Cerebellar cortex (tissue), 1 donor: ENCODE measurements at regions not wholly inside any gene's neighbourhood (a gene's known extent, or its start where the extent isn't known, plus 50 kb on each side); places are given as distances from the start of the nearest gene placed in this dataset.

ENCODE experiments used
- DNase-seq: peaks from one replicate; pipeline ENCODE4 v3.0.0-alpha.2; 2015; ENCODE audit warnings: low spot score

DNA sequence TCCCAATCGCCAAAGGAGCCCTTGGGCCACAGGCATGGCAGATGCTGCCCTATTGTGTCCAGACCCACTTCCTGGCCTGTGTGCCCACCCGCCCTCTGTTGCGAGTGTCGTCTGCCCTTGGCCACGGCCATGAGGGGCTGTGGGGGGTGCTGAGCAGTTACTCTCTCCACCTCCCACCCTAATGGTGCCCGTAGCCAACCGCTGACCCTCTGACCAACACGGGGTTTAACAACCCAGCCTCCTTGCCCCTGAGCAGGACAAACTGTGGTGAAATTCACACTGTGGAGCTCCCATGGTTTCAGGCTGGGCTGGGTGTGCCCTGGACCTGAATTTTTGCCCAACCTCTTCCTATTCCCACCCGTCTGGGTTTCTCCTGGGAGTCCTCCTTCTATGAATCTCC lies 145.7 kb upstream of the HDAC4 start:
- no peak for DNase-seq

DNA sequence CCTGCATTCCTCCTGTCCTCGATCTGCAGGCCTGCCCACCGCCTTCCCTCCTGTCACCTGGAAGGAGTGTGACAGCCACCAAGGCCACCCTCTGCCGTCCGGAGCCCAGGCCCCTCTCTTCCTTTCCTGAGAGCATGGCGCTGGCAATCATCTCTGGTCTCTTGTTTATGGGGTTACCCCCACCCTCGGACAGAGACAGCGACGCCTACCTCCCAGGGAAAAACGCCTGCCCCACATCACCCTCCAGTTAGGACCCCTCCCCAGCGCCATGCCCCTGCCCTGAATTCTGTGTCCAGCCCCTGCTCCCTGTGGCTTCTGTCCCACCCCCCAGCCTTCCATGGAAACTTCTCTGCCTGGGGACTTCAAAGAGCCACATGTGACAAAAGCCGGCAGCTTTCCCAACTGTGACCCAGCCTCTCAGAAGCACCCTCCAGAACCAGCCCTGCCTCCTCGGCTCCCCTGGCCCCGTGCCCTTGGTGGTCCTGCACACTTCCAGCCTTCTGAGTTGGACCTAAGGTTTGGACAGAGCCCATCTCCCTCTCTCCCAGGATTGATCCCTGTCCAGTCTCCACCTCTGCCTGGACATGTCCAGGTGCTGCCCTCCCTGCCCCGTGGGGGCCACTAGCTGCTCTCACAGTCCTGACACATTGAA lies 145.0 kb upstream of the HDAC4 start:
- no peak for DNase-seq

DNA sequence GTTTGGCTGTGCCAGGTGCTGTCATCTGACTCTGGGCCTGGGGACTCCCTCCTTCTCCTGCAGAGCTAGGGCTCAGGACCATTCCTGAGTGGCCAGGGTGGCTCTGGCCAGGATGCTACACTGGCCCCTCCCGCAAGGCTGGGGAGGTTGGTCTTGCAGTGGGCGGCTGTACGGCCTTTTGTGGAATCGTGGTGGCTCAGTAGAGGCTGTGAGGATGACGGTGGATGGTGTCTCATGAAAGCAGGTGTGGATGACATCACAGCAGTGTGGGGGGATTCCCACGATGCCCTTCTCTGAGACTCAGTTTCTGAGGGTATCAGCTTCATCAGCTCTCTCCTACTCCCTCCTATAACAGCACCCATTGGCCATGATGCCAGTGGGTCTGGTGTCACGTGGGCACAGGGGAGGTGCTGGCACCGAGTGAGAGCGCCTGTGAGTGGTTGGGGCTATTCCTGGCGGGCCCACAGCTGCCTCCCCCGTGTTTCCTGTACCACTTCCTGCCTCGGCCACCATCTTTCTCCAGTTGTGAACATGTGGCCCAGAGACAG lies 144.2 kb upstream of the HDAC4 start:
- no peak for DNase-seq

DNA sequence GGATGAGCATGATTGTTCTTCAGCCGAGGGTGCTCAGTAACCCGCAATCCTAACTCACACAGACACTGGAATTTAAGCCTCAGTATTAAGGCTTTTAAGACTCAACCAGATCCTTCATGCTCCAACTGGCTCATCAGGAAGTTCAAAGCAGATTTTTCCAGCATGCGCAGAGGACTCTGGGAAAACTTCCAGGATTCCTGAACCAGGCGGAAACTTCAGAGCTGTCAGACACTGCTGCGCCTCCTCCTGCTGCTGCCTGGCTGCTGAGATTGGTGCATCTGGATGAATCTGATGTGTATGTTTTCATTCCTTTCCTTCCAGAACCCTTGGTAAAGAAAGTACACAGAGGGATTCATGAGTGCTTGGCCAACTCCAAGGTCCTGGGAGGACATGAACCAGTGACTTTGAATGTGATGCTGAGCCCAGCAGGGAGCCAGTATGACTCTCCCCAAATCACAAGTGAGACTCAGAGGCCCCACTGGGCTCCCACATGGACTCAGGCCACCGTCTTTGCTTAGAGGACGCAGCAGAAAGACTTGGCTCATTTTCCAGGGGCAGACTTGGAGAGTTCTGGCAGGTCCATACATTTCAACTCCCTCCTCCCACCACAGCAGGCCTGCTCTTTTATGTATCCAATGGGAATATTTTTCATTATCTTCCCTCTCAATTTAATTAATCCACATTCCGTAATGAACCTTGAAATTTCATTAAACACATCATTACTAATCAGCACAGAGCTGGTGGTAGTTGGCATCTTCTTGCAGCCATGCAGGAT lies 143.5 kb upstream of the HDAC4 start:
- DNase-seq: no peak

DNA sequence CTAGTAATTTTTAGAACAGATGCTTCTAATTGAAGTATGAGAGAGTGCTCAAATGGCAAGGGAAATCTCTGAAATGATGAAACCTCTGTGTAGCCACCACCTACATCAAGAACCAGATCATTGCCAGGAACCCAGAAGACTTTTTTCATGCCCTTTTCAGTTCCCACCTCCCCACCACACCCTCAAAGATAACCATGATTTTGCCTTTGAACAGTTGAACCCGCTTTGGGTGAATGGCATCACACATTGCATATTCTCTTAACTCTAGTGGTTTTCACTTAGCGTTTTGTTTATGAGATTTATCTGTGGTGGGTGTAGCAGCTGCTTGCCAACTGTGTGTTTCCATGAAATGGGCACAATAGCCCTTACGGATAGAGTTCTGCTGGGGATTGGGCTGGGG lies 142.9 kb upstream of the HDAC4 start:
- no peak for DNase-seq

DNA sequence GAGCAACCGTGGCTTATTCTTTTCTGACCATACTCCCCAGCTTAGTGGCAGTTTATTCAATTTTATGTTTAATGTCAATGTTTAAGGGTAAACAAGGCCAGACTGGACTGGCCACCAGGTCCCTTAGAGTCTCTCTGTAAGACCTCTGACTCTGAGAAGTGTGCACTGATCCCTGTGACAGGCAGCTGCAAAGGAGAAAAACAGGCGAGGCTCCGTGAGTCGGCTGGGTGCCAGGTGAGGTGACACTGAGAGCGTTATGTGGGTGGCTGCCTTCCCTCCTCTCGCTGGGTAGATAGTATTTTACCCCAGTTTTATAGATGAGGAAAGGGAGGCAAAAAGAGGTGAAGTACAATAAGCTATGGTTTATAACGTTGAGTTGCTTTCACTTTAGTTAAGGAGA lies 139.4 kb upstream of the HDAC4 start:
- DNase-seq: no peak

DNA sequence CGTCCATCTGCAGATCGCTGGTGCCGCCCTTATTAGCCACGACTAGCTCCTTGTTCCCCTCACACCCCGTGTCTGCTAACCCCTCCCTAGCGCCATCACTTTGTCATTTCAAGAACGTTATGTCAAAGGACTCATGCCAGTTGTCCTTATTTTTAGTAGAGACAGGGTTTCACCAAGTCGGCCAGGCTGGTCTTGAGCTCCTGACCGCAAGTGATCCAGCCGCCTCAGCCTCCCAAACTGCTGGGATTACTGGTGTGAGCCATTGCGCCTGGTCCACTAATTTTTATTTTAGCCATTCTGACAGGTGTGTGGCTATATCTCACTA lies 138.9 kb upstream of the HDAC4 start:
- DNase-seq: no peak

DNA sequence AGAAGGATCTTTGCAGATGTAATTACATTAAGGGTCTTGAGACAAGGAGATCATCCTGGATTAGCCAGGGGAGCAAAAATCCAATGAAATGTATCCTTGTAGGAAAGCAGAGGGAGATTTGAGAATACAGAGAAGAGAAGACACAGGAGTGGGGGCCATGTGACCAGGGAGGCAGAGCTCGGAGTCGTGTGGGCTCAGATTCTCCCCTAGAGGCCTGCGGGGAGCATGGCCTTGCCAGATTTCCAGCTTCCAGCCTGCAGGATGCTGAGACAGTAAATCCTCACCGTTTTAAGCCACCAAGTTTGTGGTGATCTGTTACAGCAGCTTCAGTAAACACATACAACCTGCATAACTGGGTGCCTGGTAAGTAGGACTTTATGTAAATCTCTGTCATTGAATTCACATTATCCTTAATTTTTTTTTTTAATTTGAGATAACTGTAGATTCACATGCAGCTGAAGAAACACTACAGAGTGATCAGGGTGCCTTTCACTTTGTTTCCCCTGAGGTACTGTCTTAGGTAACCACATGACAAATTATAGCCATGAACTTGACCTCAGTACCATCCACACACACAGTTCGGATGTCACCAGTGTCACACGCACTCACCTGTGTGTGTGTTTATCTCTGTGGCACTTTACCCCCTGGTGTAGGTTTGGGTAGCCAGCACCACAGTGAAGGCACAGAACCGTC lies 138.4 kb upstream of the HDAC4 start:
- no peak for DNase-seq

DNA sequence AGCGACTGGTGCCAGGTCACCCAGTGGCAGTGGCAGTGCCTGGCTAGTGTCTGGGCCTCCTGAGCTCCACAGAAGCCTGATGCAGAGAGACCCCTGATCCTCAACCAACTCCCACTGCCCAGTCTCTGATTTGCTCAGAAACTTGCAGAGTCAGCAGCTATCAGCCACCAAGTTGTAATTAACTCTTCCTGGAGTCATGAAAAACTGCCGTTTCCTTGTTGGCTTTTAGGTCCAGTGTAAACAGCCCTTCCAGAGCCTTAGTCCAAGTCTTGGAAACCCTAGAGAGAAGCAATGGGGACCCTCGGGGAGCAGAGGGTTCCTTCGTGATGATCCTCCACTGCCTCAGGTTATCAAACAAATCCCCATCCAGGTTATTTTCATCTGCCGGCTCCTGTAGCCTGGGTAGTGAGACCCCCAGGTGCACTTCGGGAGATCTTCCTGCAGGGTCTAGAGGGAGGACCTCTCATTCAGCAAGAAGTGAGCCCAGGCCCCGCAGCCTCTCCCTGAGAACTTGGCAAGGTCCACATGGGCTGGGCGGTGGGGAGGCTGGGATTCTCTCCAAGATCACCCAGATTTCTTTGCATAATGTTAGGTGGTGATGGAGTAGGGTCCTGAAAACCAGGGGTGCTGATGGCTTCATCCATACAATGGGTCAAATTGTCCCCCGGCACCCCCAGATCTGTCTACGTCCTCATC lies 137.7 kb upstream of the HDAC4 start:
- DNase-seq: no peak

DNA sequence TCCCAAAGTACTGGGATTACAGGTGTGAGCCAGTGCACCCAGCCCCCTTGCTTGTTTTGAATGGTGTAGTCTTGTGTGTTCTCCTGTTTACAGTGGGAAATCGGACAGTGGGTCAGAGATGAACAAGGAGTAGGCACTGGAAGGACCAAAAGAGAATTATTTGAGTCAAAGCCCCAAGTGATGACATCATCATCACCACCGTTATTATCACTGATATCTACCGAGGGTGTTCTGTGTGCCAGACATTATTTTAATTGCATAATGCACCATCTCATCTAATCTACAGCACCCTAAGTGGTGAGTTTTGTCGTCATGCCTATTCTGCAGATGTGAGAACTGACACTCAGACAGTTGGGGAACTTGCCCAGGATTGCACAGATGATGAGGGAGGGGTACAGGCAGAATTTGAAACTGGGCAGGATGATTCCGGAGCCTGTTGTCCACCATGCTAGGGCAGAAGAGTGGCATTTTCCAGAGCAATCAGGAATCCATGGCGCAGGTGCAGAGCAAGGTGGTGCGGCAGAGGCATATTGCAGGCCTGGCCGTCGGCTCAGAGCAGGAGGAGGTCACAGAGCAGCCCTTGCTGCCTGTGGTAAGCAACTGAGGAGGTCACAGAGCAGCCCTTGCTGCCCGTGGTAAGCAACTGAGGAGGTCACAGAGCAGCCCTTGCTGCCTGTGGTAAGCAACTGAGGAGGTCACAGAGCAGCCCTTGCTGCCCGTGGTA lies 137.0 kb upstream of the HDAC4 start:
- DNase-seq: no peak

DNA sequence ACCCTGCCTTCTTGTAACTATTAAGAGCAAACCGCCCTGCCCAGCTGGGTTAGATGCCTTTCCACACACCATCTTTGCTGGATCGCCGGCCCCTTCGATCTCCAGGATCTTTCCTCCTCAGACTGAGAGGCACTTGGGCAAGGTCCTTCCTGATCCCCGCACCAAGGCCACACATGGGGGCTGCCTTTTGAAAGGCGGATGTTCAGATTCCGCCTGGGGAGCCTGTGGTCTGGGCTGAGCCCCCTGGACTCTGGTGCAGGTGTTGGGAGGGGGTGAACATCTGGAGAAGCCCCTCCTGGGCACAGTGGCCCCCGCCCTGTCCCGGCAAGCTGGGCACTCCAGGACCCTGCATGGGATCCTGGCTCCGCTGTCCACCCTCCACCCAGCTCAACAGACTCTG lies 135.4 kb upstream of the HDAC4 start:
- DNase-seq: no peak

DNA sequence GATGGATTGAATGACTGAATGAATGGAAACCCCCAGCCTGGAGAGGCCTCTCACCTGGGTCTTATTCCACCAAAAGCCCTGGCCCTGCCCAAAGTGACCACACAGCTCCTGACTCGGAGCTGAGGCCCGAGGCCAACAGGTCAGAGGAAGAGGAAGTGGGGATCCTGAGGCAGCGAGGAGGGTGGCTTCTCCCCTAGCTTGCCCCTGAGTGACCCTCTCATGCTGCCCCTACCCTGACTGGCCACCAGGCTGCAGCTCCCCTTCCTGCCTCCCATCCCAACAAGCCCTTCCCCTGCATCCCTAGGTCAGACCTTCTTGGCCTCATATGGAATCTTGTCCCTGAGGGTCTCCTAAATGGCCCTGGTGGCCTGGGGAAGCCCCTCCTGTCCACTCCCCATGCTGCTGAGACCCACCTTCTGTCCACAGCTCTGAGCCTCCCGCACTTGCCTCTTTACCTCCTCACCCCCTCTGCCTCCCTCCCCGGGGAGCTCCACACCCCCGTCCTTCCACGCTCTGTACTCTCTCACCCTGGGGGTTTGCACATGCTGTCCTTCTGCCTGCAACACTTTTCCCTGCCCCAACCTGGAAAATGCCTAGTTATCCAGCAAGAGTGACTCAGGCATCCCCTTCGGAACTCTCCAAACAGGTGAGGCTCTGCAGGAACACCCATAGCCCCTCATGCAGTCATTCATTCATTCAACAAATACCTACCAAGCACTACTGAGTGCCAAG lies 134.8 kb upstream of the HDAC4 start:
- no peak for DNase-seq

DNA sequence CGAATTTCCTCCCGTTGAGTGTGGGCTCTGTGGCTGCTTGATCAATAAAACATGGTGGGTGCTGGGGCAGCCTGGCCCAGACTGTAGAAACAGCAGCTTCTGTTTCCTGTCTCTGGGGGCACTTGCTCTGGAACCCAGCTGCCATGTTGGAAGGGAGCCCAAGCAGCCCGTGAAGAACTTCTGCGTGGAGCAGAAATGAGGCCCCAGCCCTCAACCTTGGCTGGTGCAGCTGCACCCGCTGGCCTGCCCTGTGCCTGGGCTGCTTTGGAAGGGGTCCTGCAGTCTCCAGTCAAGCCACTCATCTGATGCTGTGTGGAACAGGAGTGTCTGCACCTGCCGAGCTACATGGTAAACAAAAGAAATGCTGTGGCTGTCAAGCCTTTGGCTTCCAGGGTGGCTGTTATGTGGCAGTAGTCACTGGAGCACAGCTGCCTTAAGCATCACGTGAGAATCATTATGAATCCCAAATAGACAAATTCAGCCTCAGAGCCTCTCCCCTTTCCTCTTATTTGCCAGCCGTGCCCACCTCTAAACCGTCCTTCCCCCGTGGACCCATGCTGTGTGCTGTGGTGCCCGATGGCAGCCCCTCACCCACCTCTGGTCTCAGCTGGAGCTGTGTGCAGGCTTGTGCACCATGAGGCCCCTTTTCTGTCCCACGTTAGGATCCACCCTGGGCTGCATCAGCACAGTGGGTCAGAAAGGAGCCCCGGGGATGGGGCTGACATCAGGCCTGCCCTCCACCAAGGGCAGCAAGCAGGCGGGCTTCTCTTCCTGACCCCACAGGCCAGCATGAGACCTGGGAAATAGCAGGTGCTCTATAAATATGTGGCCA lies 134.0 kb upstream of the HDAC4 start:
- DNase-seq: no peak

DNA sequence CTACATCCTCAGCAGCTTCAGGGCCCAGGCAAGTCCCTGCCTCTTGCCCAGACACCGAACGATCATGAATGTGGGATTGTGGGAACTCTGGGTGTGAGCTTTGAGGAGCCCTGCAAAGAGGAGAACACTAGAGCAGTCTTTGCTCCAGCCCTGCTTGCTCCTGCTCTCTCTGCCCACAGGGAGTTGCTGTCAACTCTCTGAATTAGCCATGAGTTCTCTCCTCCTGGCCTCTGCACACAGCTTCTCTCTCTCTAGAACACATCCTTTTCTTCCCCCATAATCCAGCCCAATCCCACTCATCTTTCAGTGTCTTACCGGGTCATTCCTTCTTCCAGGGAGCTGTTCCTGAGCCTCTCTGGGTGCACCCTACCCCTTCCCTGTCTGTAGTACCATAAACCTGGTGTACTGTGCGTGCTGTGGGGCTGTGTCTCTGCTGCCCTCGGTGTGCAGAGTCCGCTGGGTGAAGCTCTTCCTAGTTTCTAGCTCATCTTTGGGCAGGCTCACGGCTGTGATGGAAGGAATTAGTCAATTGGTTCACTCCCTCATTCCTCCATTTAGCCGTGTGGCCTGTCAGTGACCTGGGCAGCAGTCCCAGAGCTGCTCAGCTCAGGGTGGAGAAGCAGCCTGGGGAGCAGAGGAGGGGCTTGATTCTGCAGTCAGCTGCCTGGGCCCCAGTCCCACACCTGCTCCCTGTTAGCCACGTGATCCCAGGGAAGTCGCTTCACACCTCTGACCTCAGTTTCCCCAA lies 132.9 kb upstream of the HDAC4 start:
- no peak for DNase-seq

DNA sequence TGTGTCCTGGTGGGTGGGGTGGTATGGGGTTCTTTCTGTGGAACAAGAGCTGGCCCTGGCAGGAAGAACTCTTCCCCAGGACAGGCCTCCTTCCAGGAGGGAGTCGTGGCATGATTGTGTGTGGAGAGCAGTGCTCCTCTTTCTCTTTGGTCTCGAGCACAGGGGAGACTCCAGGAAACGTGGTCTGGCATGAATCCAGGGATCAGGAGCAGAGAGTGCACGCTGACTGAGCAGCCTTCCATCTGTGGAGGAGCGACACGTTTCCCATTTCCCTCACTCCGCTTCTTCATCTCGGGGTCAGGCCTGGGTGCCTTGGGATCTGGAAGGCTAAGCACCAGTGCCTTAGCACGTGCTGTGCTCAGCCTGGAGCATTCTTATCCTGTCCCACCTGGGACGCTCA lies 132.0 kb upstream of the HDAC4 start:
- no peak for DNase-seq

DNA sequence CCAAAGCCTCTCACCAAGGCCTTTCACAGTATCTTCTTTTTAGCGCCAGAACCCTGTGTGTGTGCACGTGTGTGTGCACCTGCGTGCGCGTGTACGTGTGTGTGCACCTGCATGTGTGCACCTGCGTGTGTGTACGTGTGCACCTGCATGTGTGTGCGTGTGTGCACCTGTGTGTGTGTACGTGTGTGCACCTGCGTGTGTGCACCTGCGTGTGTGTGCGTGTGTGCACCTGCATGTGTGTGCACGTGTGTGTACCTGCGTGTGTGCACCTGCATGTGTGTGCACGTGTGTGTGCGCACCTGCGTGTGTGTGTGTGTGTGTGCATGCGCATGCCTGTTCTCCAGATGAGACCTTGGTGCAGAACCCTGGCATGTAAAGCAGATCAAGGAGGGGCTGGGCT lies 131.4 kb upstream of the HDAC4 start:
- DNase-seq: no peak

DNA sequence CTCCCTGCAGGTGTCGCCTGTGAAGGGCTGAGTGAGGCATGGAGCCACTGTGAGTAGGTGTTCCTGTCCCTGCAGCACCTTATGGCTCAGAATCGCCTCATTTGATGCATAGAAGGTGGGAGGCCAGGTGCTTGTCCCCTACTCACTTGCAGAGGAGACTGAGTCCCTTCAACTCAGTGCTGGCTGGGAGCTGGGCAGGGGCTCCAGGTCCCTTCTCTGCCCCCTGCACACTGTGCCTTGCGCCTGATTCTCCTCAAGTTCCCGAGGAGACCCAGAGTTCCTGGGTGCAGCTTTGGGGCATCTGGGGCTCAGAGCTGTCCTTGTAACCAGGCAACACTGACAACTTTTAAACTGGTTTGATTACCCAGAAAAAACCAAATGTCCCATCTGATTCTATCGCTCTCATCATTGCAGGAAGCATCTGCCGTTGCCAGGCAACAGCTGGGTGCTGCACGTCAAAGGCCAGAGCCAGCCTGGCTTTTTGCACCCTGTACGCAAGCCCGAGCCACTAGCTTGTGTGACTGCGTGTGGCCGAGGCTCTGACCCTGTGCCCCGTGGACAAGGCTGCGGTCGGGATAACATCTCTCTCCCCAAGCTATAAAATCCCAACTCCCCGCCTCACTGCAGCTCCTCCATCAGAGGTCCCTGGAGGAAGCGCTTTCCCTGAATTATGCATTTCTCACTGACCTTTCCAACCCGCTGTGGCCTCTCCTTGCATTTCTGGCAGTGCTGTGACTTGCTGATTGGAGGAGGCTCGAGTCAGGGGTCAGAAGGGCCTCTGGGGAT lies 130.8 kb upstream of the HDAC4 start:
- no peak for DNase-seq

DNA sequence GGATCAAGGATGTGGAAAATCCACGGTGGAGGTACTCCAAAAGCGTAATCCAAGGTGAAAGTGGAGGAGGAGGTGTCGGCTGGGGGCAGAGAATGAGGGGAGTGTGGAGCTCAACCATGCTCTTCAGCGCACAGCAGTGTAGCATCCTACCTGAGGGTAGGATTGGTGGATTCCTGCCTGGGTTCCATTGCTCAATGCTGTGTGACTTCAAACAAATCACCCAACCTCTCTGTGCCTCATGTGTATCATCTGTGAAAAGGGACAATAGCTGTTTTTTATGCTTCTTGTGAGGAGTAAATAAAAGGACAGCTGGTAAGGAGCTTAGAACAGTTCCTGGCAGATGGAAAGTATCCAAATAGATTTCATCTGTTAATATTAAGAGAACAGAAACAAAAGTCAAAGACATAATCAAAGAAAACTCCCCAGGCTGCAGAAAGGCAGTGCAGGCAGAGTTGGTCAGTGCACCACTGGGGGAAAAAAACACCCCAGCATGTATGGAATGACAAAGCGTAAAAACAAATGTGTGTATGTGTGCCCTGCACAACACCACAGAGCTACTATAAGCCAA lies 130.0 kb upstream of the HDAC4 start:
- DNase-seq: no peak
